H9 (cell line): ENCODE measurements at regions not wholly inside any gene's neighbourhood (a gene's known extent, or its start where the extent isn't known, plus 50 kb on each side); places are given as distances from the start of the nearest gene placed in this dataset.

Experiments used
- DNase-seq: peaks from one replicate; pipeline ENCODE4 v3.0.0-alpha.2; 2017
- H2AFZ ChIP-seq: one replicate; pipeline ENCODE4 v1.6.1; 2013; ENCODE audit warnings: mild to moderate bottlenecking, low read length, control low read depth, moderate library complexity
- H2AK5ac ChIP-seq: 2 replicates; pipeline ENCODE4 v1.6.1; 2013; ENCODE audit warnings: low read length, control low read depth, mixed read lengths; ENCODE audit not compliant: insufficient read length
- H2BK120ac ChIP-seq: one replicate; pipeline ENCODE4 v1.6.1; 2013; ENCODE audit warnings: low read depth, mild to moderate bottlenecking, low read length, control low read depth, inconsistent platforms; ENCODE audit not compliant: poor library complexity, severe bottlenecking
- H2BK12ac ChIP-seq: 2 replicates; pipeline ENCODE4 v1.6.1; 2013; ENCODE audit warnings: low read length, control low read depth, mixed read lengths, low read depth; ENCODE audit not compliant: insufficient read length
- H2BK15ac ChIP-seq: 2 replicates; pipeline ENCODE4 v1.6.1; 2013; ENCODE audit warnings: low read depth, low read length, control low read depth
- H2BK20ac ChIP-seq: one replicate; pipeline ENCODE4 v1.6.1; 2013; ENCODE audit warnings: low read depth, mild to moderate bottlenecking, low read length, control low read depth, inconsistent platforms; ENCODE audit not compliant: poor library complexity, severe bottlenecking
- H2BK5ac ChIP-seq: 2 replicates; pipeline ENCODE4 v1.6.1; 2013; ENCODE audit warnings: low read length, control low read depth, mixed read lengths; ENCODE audit not compliant: insufficient read length
- H3K14ac ChIP-seq: 2 replicates; pipeline ENCODE4 v1.6.1; 2013; ENCODE audit warnings: low read length, control low read depth; ENCODE audit not compliant: insufficient read depth
- H3K18ac ChIP-seq: 2 replicates; pipeline ENCODE4 v1.6.1; 2013; ENCODE audit warnings: low read depth, mild to moderate bottlenecking, mixed read lengths, low read length, control low read depth; ENCODE audit not compliant: insufficient read length
- H3K23ac ChIP-seq: 2 replicates; pipeline ENCODE4 v1.6.1; 2013; ENCODE audit warnings: low read length, control low read depth, mixed read lengths, low read depth; ENCODE audit not compliant: insufficient read length
- H3K23me2 ChIP-seq: 2 replicates; pipeline ENCODE4 v1.6.1; 2013; ENCODE audit warnings: low read depth, mild to moderate bottlenecking, mixed read lengths, low read length, control low read depth; ENCODE audit not compliant: insufficient read length, poor library complexity, severe bottlenecking
- H3K27ac ChIP-seq: 2 replicates; pipeline ENCODE4 v1.5.1; 2013; ENCODE audit warnings: low read length, control low read depth, mixed read lengths, low read depth; ENCODE audit not compliant: insufficient read length
- H3K27me3 ChIP-seq: 2 replicates; pipeline ENCODE4 v1.6.1; 2013; ENCODE audit warnings: low read length, control low read depth, inconsistent platforms; ENCODE audit not compliant: insufficient read depth
- H3K4ac ChIP-seq: 2 replicates; pipeline ENCODE4 v1.6.1; 2013; ENCODE audit warnings: low read depth, mild to moderate bottlenecking, control low read depth, inconsistent platforms, low read length, moderate library complexity
- H3K4me1 ChIP-seq: 2 replicates; pipeline ENCODE4 v1.6.1; 2013; ENCODE audit warnings: low read length, control low read depth, inconsistent platforms; ENCODE audit not compliant: insufficient read depth
- H3K4me2 ChIP-seq: 2 replicates; pipeline ENCODE4 v1.6.1; 2013; ENCODE audit warnings: low read length, control low read depth, mixed read lengths; ENCODE audit not compliant: insufficient read length, insufficient read depth
- H3K56ac ChIP-seq: 2 replicates; pipeline ENCODE4 v1.6.1; 2013; ENCODE audit warnings: low read depth, mild to moderate bottlenecking, mixed read lengths, low read length, control low read depth; ENCODE audit not compliant: insufficient read length
- H3K79me1 ChIP-seq: 2 replicates; pipeline ENCODE4 v1.6.1; 2013; ENCODE audit warnings: low read depth, mild to moderate bottlenecking, moderate library complexity, low read length, control low read depth, inconsistent platforms; ENCODE audit not compliant: insufficient read depth, poor library complexity, severe bottlenecking
- H3K79me2 ChIP-seq: 2 replicates; pipeline ENCODE4 v1.6.1; 2013; ENCODE audit warnings: low read length, control low read depth, inconsistent platforms; ENCODE audit not compliant: insufficient read depth
- H3K9ac ChIP-seq: 2 replicates; pipeline ENCODE4 v1.6.1; 2013; ENCODE audit warnings: low read length, control low read depth, mixed read lengths; ENCODE audit not compliant: insufficient read length; ENCODE audit errors: extremely low read depth
- H3K9me3 ChIP-seq: one replicate; pipeline ENCODE4 v1.6.1; 2013; ENCODE audit warnings: low read depth, low read length, inconsistent platforms; ENCODE audit not compliant: control insufficient read depth
- H3T11ph ChIP-seq: one replicate; pipeline ENCODE4 v1.6.1; 2013; ENCODE audit warnings: mild to moderate bottlenecking, low read length, control low read depth, inconsistent platforms
- H4K20me1 ChIP-seq: one replicate; pipeline ENCODE4 v1.6.1; 2013; ENCODE audit not compliant: control insufficient read depth, insufficient read length, insufficient read depth
- H4K5ac ChIP-seq: 2 replicates; pipeline ENCODE4 v1.6.1; 2013; ENCODE audit warnings: low read depth, mild to moderate bottlenecking, mixed read lengths, low read length, control low read depth; ENCODE audit not compliant: insufficient read length
- H4K8ac ChIP-seq: replicated peaks from 2 replicates; pipeline ENCODE4 v1.6.1; 2013; ENCODE audit warnings: low read length, control low read depth, mixed read lengths, low read depth; ENCODE audit not compliant: insufficient read length
- H4K91ac ChIP-seq: 2 replicates; pipeline ENCODE4 v1.6.1; 2013; ENCODE audit warnings: low read depth, mild to moderate bottlenecking, moderate library complexity, mixed read lengths, low read length, control low read depth; ENCODE audit not compliant: insufficient read length
- H3K27ac Mint-ChIP-seq, 3 experiments: 2 replicates in 2 of 3; 3 replicates in 1 of 3; pipeline ENCODE4 v1.8.0; 2020 to 2021; ENCODE audit warnings: mixed read lengths in 3 of 3, mild to moderate bottlenecking in 1 of 3, moderate library complexity in 1 of 3
- H3K27me3 Mint-ChIP-seq: 2 replicates; pipeline ENCODE4 v1.8.0; 2021; ENCODE audit warnings: low read depth, mild to moderate bottlenecking, moderate library complexity, mixed read lengths
- H3K36me3 Mint-ChIP-seq, 3 experiments: 2 replicates in 2 of 3; 3 replicates in 1 of 3; pipeline ENCODE4 v1.8.0; 2020 to 2021; ENCODE audit warnings: low read depth in 3 of 3, mixed read lengths in 3 of 3; ENCODE audit not compliant: insufficient read depth in 1 of 3
- H3K4me1 Mint-ChIP-seq, 2 experiments: 2 replicates each; pipeline ENCODE4 v1.8.0; 2020; ENCODE audit warnings: mixed read lengths in 2 of 2
- H3K4me3 Mint-ChIP-seq, 2 experiments: 2 replicates in 1 of 2; 3 replicates in 1 of 2; pipeline ENCODE4 v1.8.0; 2020 to 2021; ENCODE audit warnings: mild to moderate bottlenecking in 2 of 2, mixed read lengths in 2 of 2, moderate library complexity in 1 of 2
- H3K9me3 Mint-ChIP-seq, 2 experiments: 2 replicates in 1 of 2; 3 replicates in 1 of 2; pipeline ENCODE4 v1.8.0; 2020; ENCODE audit warnings: mild to moderate bottlenecking in 2 of 2, mixed read lengths in 2 of 2, moderate library complexity in 1 of 2
- WGBS: extraction: QIAGEN DNeasy Blood & Tissue Kit; methylation state at CpG from one replicate; pipeline ENCODE4 v1.1.7; 2013; ENCODE audit warnings: missing lambda C conversion rate, low lambda C conversion rate, mixed read lengths; ENCODE audit not compliant: insufficient read length; ENCODE audit errors: extremely low coverage; 5-methylcytosine and 5-hydroxymethylcytosine counted together
- TF ChIP-seq, protein P1 (sequence below): fragments of 200-600 bp; sonication (generic); conservative IDR thresholded peaks from 3 replicates; pipeline ENCODE4 v1.8.0; 2021; ENCODE audit warnings: antibody characterized with exemption, mild to moderate bottlenecking

GRCh38 chr2:193240752-193241151 is 1046.0 kb upstream of the TMEFF2 start:
- no peaks in the 10 kb centered on the region for H3K27me3 Mint-ChIP-seq
- DNase-seq: no peak
- no CpG with 5 or more reads among the region's 1 CpG for WGBS

More at GRCh38 chr2:193240752-193241151, 1046.0 kb upstream of the TMEFF2 start:
- Histone ChIP-seq H4K5ac (no peak overlapping the region), H3K27ac (no peak overlapping the region), H3K14ac (no peak overlapping the region), H2BK5ac (no peak overlapping the region), H2AK5ac (no peak overlapping the region), H3K27me3 (no peaks in the 10 kb centered on the region), H2AFZ (no peak overlapping the region), H3K79me1 (no peaks in the 10 kb centered on the region), H3K79me2 (no peaks in the 10 kb centered on the region), H3K56ac (no peak overlapping the region), H2BK12ac (no peak overlapping the region), H3T11ph (no peak overlapping the region), H3K4me2 (no peak overlapping the region), H3K18ac (no peak overlapping the region), H4K20me1 (no peaks in the 10 kb centered on the region), H3K9ac (no peak overlapping the region), H3K23ac (no peak overlapping the region), H4K8ac (no peak overlapping the region), H3K4me1 (no peaks in the 10 kb centered on the region), H3K4ac (no peak overlapping the region), H4K91ac (no peak overlapping the region), H2BK120ac (no peak overlapping the region), H3K9me3 (no peaks in the 10 kb centered on the region), H2BK20ac (no peak overlapping the region), H2BK15ac (no peak overlapping the region), H3K23me2 (no peaks in the 10 kb centered on the region)
- TF ChIP-seq, protein P1, sequence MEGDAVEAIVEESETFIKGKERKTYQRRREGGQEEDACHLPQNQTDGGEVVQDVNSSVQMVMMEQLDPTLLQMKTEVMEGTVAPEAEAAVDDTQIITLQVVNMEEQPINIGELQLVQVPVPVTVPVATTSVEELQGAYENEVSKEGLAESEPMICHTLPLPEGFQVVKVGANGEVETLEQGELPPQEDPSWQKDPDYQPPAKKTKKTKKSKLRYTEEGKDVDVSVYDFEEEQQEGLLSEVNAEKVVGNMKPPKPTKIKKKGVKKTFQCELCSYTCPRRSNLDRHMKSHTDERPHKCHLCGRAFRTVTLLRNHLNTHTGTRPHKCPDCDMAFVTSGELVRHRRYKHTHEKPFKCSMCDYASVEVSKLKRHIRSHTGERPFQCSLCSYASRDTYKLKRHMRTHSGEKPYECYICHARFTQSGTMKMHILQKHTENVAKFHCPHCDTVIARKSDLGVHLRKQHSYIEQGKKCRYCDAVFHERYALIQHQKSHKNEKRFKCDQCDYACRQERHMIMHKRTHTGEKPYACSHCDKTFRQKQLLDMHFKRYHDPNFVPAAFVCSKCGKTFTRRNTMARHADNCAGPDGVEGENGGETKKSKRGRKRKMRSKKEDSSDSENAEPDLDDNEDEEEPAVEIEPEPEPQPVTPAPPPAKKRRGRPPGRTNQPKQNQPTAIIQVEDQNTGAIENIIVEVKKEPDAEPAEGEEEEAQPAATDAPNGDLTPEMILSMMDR: peak; percentile 70
- peaks cover 0 to 3% of the 10 kb centered on the region in 2 experiments; a peak in 1 of 5 replicates for H3K9me3 Mint-ChIP-seq
- H3K27ac Mint-ChIP-seq: no peak overlapping the region
- H3K4me1 Mint-ChIP-seq: 0 out of 4 replicates have a peak, but pooled peaks cover 0 to 1% of the 10 kb centered on the region in 2 experiments
- no peaks in the 10 kb centered on the region; a peak in 1 of 7 replicates for H3K36me3 Mint-ChIP-seq
- no peak overlapping the region for H3K4me3 Mint-ChIP-seq
